BLaER1 treated with 17β-estradiol and CSF1 and Interleukin-3, amounts not matched to agents 10 nM and 100 nM (cell line): ENCODE measurements at regions not wholly inside any gene's neighbourhood (a gene's known extent, or its start where the extent isn't known, plus 50 kb on each side); places are given as distances from the start of the nearest gene placed in this dataset.

Source experiments
- H3K27ac ChIP-seq, 11 experiments: shearing (Covaris generic); formaldehyde crosslinking; 2 replicates each; pipeline ENCODE4 v1.8.1; 2022
- H3K27me3 ChIP-seq, 11 experiments: shearing (Covaris generic); formaldehyde crosslinking; 2 replicates each; pipeline ENCODE4 v1.8.1; 2022
- H3K36me3 ChIP-seq, 11 experiments: shearing (Covaris generic); formaldehyde crosslinking; 2 replicates each; pipeline ENCODE4 v1.8.1; 2022
- H3K4me1 ChIP-seq, 10 experiments: shearing (Covaris generic); formaldehyde crosslinking; 2 replicates each; pipeline ENCODE4 v1.8.1; 2022
- H3K4me2 ChIP-seq, 11 experiments: shearing (Covaris generic); formaldehyde crosslinking; 2 replicates each; pipeline ENCODE4 v1.8.1; 2022
- H3K4me3 ChIP-seq, 10 experiments: shearing (Covaris generic); formaldehyde crosslinking; 2 replicates each; pipeline ENCODE4 v1.8.1; 2022
- H3K9ac ChIP-seq, 11 experiments: shearing (Covaris generic); formaldehyde crosslinking; 2 replicates each; pipeline ENCODE4 v1.8.1; 2022
- H3K9me3 ChIP-seq, 11 experiments: shearing (Covaris generic); formaldehyde crosslinking; replicated peaks in 1 of 11; 2 replicates each; pipeline ENCODE4 v1.8.1; 2022
- H4K20me1 ChIP-seq, 11 experiments: shearing (Covaris generic); formaldehyde crosslinking; 2 replicates each; pipeline ENCODE4 v1.8.1; 2022
- Cebpa-rat ChIP-seq, 11 experiments: shearing (Covaris generic); IDR thresholded peaks; 2 replicates each; pipeline ENCODE4 v1.8.1; 2022

DNA sequence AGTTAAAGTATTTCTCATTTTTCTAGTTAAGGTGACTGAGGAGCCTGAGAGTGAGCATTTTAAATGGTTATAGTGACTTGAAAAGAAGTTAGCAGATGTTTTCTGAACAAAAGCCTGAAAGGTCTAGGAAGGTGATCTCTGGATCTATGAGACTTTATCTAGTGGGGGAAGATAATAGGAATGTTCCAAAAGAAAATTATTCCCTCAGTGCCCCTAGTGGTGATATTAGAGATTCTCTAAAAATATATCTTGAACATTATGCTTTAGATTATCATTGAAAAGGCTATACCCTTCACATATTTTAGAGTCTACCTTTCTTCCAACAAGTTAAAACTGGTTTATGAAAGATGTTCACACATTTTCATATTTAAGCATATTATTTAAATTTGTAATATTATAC is 69.0 kb upstream of the SPANXN1 start:
- TF ChIP-seq Cebpa-rat (IDR thresholded peaks at IDR 0.05): no peak
- Histone ChIP-seq H3K9me3 (peaks cover 0 to 4% (median 0%) of the 10 kb centered on the region in 11 experiments; a peak in 2 of 22 replicates), H3K36me3 (no peaks in the 10 kb centered on the region), H4K20me1 (no peaks in the 10 kb centered on the region; a peak in 1 of 22 replicates), H3K4me1 (no peaks in the 10 kb centered on the region), H3K27ac (no peak overlapping the region), H3K9ac (no peak overlapping the region), H3K4me3 (no peak overlapping the region), H3K27me3 (peaks cover 40 to 92% (median 75%) of the 10 kb centered on the region in 11 experiments), H3K4me2 (no peak overlapping the region)

DNA sequence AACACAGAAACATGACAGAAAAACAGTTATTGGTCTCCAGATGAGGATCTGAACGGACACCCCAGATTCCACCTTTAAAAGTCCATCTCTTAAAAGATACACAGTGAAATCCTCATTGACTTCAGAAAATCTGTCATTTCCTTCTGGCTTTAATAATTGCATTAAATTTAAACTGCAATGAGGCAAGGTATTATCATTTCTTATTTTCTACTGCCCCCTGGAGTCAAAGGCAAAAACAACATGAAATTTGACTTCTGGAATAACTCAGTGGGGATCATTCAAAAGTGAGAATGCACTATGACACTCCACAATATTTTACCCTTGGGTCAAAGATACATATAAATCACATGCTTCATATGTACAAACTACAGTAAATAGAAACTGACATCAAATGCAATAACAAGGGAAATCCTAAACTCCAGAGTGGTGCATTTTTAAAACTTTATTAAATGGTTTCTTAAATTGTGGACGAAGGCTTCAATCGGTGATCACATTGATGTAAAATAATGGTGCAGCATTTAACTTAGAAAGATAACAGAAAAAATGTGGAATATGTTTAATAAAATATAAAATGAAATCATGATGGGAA is 56.4 kb upstream of the SPANXN1 start:
- no peaks in the 10 kb centered on the region for H3K9me3 ChIP-seq
- no peak overlapping the region for H3K4me2 ChIP-seq
- no peak overlapping the region for H3K9ac ChIP-seq
- H3K36me3 ChIP-seq: no peaks in the 10 kb centered on the region
- H3K27me3 ChIP-seq: peaks cover 67 to 95% (median 86%) of the 10 kb centered on the region in 11 experiments
- H3K27ac ChIP-seq: no peak overlapping the region
- no peak overlapping the region for H3K4me3 ChIP-seq
- peaks cover 0 to 14% (median 0%) of the 10 kb centered on the region in 10 experiments; a peak in 6 of 20 replicates for H3K4me1 ChIP-seq
- no peak for TF ChIP-seq Cebpa-rat (IDR thresholded peaks at IDR 0.05)
- H4K20me1 ChIP-seq: no peaks in the 10 kb centered on the region
